ENCODE measurements at regions not wholly inside any gene's neighbourhood (a gene's known extent, or its start where the extent isn't known, plus 50 kb on each side); places are given as distances from the start of the nearest gene placed in this dataset.

DNA sequence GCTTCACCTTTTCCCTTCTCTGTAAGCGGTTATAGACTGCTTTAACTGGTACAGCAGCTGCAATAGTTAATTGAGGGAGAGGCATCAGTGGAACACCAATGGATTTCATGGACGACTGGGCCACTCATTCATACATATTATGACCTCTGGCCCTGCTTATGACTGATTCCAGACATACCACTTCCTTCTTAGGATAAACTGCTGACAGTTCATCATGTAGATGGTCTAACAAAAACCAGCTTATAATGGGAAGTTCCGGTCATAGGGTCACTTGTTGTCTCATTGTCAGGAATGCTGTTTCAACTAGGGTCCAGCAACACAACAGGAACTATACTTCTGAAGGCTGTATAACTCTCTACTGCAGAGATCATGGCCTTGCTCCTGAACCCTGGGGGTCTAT, 265.2 kb upstream of the RASA1 start:
- TF ChIP-seq, protein P1, sequence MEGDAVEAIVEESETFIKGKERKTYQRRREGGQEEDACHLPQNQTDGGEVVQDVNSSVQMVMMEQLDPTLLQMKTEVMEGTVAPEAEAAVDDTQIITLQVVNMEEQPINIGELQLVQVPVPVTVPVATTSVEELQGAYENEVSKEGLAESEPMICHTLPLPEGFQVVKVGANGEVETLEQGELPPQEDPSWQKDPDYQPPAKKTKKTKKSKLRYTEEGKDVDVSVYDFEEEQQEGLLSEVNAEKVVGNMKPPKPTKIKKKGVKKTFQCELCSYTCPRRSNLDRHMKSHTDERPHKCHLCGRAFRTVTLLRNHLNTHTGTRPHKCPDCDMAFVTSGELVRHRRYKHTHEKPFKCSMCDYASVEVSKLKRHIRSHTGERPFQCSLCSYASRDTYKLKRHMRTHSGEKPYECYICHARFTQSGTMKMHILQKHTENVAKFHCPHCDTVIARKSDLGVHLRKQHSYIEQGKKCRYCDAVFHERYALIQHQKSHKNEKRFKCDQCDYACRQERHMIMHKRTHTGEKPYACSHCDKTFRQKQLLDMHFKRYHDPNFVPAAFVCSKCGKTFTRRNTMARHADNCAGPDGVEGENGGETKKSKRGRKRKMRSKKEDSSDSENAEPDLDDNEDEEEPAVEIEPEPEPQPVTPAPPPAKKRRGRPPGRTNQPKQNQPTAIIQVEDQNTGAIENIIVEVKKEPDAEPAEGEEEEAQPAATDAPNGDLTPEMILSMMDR (conservative IDR thresholded peaks at IDR 0.05; ENCODE audit: low read depth in 2 of 2) = no peak
- TF ChIP-seq, protein P2, sequence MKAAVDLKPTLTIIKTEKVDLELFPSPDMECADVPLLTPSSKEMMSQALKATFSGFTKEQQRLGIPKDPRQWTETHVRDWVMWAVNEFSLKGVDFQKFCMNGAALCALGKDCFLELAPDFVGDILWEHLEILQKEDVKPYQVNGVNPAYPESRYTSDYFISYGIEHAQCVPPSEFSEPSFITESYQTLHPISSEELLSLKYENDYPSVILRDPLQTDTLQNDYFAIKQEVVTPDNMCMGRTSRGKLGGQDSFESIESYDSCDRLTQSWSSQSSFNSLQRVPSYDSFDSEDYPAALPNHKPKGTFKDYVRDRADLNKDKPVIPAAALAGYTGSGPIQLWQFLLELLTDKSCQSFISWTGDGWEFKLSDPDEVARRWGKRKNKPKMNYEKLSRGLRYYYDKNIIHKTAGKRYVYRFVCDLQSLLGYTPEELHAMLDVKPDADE (IDR thresholded peaks at IDR 0.05) = no peak
- TF ChIP-seq STAT1 (IDR thresholded peaks at IDR 0.05; ENCODE audit: unreplicated experiment) = no peak
- no peak for TF ChIP-seq CREB1 (CRISPR knock-in tag; IDR thresholded peaks at IDR 0.05; ENCODE audit: low read depth)
- no peak overlapping the region for H3K4me3 ChIP-seq
- no peaks in the 10 kb centered on the region for H3K4me1 Mint-ChIP-seq
- ATAC-seq = no peak
- no peak overlapping the region for H3K4me3 Mint-ChIP-seq
- H3K36me3 Mint-ChIP-seq (ENCODE audit: low read depth) = no peaks in the 10 kb centered on the region
- H4K20me1 ChIP-seq (replicated peaks; ENCODE audit: insufficient read depth) = no peaks in the 10 kb centered on the region
- DNase-seq (ENCODE audit: low spot score) = no peak
- no peak overlapping the region for H3K4me2 ChIP-seq
- H3K9me3 Mint-ChIP-seq = no peaks in the 10 kb centered on the region
- no peak overlapping the region for H2AFZ ChIP-seq
- no peaks in the 10 kb centered on the region for H3K27me3 Mint-ChIP-seq (ENCODE audit: insufficient read depth, low read depth, poor library complexity)
- no peaks in the 10 kb centered on the region for H3K27me3 ChIP-seq (ENCODE audit: insufficient read depth)
- no peak overlapping the region for H3K27ac Mint-ChIP-seq
- H3K4me1 ChIP-seq (ENCODE audit: insufficient read depth) = no peaks in the 10 kb centered on the region
- H3K36me3 ChIP-seq (ENCODE audit: insufficient read depth) = no peaks in the 10 kb centered on the region
- no peak overlapping the region for H3K27ac ChIP-seq (ENCODE audit: low read depth)
- no peaks in the 10 kb centered on the region for H3K9me2 ChIP-seq (ENCODE audit: insufficient read depth)
- no peaks in the 10 kb centered on the region for H3K79me2 ChIP-seq (replicated peaks; ENCODE audit: insufficient read depth)
- H3F3A ChIP-seq (replicated peaks; ENCODE audit: low read depth) = no peaks in the 10 kb centered on the region

DNA sequence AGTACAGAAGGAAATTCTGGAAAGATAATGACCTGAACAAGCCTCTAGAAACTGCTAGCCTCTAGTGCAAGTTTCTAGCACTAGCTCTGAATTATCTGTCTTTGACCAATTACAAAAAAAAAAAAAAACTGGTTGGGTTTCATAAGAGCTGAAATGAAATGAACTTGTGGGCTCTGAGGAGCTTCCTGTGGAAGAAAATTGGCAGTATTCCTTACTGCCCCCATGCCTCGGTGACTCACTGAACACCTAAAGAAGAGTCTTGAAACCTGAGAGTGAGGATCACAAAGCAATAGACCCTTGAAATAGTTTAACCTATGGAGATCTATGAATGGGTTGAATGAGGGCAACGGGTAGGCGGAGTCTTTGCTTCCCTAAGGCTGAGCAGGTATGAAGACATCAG, 263.6 kb upstream of the RASA1 start:
- Histone ChIP-seq H3K27ac (ENCODE audit: low read depth) (no peak overlapping the region), H3K36me3 (ENCODE audit: insufficient read depth) (no peaks in the 10 kb centered on the region), H3K9me2 (ENCODE audit: insufficient read depth) (no peaks in the 10 kb centered on the region), H3K27me3 (ENCODE audit: insufficient read depth) (no peaks in the 10 kb centered on the region), H2AFZ (no peak overlapping the region), H3K4me3 (no peak overlapping the region), H3F3A (replicated peaks; ENCODE audit: low read depth) (no peaks in the 10 kb centered on the region), H3K79me2 (replicated peaks; ENCODE audit: insufficient read depth) (no peaks in the 10 kb centered on the region), H4K20me1 (replicated peaks; ENCODE audit: insufficient read depth) (no peaks in the 10 kb centered on the region), H3K4me1 (ENCODE audit: insufficient read depth) (no peaks in the 10 kb centered on the region), H3K4me2 (no peak overlapping the region)
- Mint-ChIP-seq H3K4me1 (no peaks in the 10 kb centered on the region), H3K4me3 (no peak overlapping the region), H3K9me3 (no peaks in the 10 kb centered on the region), H3K36me3 (ENCODE audit: low read depth) (no peaks in the 10 kb centered on the region), H3K27ac (no peak overlapping the region), H3K27me3 (ENCODE audit: insufficient read depth, low read depth, poor library complexity) (no peaks in the 10 kb centered on the region)
- no peak for ATAC-seq
- DNase-seq (ENCODE audit: low spot score) = no peak
- TF ChIP-seq POLR2AphosphoS5 (IDR thresholded peaks at IDR 0.05; ENCODE audit: low read depth) (no peak), JUNB (IDR thresholded peaks at IDR 0.05; ENCODE audit: unreplicated experiment) (no peak), EZH2phosphoT487 (IDR thresholded peaks at IDR 0.05; ENCODE audit: unreplicated experiment) (no peak), ZNF331 (CRISPR knock-in tag; IDR thresholded peaks at IDR 0.05; ENCODE audit: low read depth) (no peak)
- TF ChIP-seq, protein P3, sequence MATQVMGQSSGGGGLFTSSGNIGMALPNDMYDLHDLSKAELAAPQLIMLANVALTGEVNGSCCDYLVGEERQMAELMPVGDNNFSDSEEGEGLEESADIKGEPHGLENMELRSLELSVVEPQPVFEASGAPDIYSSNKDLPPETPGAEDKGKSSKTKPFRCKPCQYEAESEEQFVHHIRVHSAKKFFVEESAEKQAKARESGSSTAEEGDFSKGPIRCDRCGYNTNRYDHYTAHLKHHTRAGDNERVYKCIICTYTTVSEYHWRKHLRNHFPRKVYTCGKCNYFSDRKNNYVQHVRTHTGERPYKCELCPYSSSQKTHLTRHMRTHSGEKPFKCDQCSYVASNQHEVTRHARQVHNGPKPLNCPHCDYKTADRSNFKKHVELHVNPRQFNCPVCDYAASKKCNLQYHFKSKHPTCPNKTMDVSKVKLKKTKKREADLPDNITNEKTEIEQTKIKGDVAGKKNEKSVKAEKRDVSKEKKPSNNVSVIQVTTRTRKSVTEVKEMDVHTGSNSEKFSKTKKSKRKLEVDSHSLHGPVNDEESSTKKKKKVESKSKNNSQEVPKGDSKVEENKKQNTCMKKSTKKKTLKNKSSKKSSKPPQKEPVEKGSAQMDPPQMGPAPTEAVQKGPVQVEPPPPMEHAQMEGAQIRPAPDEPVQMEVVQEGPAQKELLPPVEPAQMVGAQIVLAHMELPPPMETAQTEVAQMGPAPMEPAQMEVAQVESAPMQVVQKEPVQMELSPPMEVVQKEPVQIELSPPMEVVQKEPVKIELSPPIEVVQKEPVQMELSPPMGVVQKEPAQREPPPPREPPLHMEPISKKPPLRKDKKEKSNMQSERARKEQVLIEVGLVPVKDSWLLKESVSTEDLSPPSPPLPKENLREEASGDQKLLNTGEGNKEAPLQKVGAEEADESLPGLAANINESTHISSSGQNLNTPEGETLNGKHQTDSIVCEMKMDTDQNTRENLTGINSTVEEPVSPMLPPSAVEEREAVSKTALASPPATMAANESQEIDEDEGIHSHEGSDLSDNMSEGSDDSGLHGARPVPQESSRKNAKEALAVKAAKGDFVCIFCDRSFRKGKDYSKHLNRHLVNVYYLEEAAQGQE (IDR thresholded peaks at IDR 0.05; ENCODE audit: unreplicated experiment) = no peak
- TF ChIP-seq, protein P2 (IDR thresholded peaks at IDR 0.05) = no peak
- TF ChIP-seq, protein P1 (conservative IDR thresholded peaks at IDR 0.05; ENCODE audit: low read depth in 2 of 2) = no peak

All from GM23338 (cell line).